Fibroblast of lung (primary cell): ENCODE measurements at regions not wholly inside any gene's neighbourhood (a gene's known extent, or its start where the extent isn't known, plus 50 kb on each side); places are given as distances from the start of the nearest gene placed in this dataset.

ENCODE experiments used
- EZH2 ChIP-seq: IDR thresholded peaks from 2 replicates; pipeline ENCODE4 v1.5.1; 2012; ENCODE audit warnings: low read length, control low read depth, mild to moderate bottlenecking; ENCODE audit errors: missing control alignments
- TF ChIP-seq, protein P1 (sequence below), 2 donors: IDR thresholded peaks in 1 of 2; conservative IDR thresholded peaks in 1 of 2; 1 replicate in 1 of 2; 2 replicates in 1 of 2; pipeline ENCODE4 v1.5.1; 2011 to 2012; ENCODE audit warnings: low read length in 2 of 2, control low read depth in 1 of 2, inconsistent platforms in 1 of 2, low read depth in 1 of 2, mild to moderate bottlenecking in 1 of 2

GRCh38 chr4:137677863-137678262, 145.6 kb upstream of the PCDH18 start:
- TF ChIP-seq, protein P1, sequence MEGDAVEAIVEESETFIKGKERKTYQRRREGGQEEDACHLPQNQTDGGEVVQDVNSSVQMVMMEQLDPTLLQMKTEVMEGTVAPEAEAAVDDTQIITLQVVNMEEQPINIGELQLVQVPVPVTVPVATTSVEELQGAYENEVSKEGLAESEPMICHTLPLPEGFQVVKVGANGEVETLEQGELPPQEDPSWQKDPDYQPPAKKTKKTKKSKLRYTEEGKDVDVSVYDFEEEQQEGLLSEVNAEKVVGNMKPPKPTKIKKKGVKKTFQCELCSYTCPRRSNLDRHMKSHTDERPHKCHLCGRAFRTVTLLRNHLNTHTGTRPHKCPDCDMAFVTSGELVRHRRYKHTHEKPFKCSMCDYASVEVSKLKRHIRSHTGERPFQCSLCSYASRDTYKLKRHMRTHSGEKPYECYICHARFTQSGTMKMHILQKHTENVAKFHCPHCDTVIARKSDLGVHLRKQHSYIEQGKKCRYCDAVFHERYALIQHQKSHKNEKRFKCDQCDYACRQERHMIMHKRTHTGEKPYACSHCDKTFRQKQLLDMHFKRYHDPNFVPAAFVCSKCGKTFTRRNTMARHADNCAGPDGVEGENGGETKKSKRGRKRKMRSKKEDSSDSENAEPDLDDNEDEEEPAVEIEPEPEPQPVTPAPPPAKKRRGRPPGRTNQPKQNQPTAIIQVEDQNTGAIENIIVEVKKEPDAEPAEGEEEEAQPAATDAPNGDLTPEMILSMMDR (conservative IDR thresholded peaks at IDR 0.05 in 1 of 2, IDR thresholded peaks at IDR 0.05 in 1 of 2; ENCODE audit: low read depth in 1 of 2, low read length in 2 of 2): no peak
- TF ChIP-seq EZH2: no peak
